A549 (cell line): ENCODE measurements at regions not wholly inside any gene's neighbourhood (a gene's known extent, or its start where the extent isn't known, plus 50 kb on each side); places are given as distances from the start of the nearest gene placed in this dataset.
A peak's percentile ranks its signal among the peaks of the same experiment; 100 is the strongest.

Source experiments
- ATAC-seq, 2 experiments: fragments of 200-7000 bp in 1 of 2; fragments of >200 bp in 1 of 2; cut with Nextera tagmentation in 1 of 2; cut with Tn5 transposase in 1 of 2; 3 replicates each; pipeline versions ENCODE4 v1.8.0 to v1.9.1; 2018 to 2020; ENCODE audit warnings: mild to moderate bottlenecking in 1 of 2, moderate library complexity in 1 of 2
- CTCF ChIA-PET: fragments of 300-600 bp; sonication (Branson Sonifier 250); formaldehyde crosslinking; extraction: SDS; loops from one replicate; lab custom pipeline; 2021; ENCODE audit warnings: antibody characterized with exemption, inconsistent platforms; lab: Yijun Ruan, JAX
- POLR2A ChIA-PET: fragments of 350-600 bp; formaldehyde crosslinking; extraction: SDS; loops from one replicate; lab custom pipeline; 2021; ENCODE audit warnings: antibody characterized with exemption, inconsistent platforms; lab: Yijun Ruan, JAX
- DNase-seq, 2 experiments: peaks; one replicate each; pipeline versions ENCODE4 v3.0.0 to v3.0.0-alpha.2; 2011 to 2016; ENCODE audit warnings: low read depth in 1 of 2, low spot score in 1 of 2
- FAIRE-seq: peaks from 2 replicates; lab custom pipeline; 2011; peaks lifted over from hg19 to GRCh38; lab: Jason Lieb, UNC
- H3K27ac ChIP-seq, 2 experiments: fragments of >200 bp; sonication (Bioruptor Twin); formaldehyde crosslinking; 3 replicates each; pipeline ENCODE4 v1.5.1; 2016 to 2017
- H3K4me1 ChIP-seq: fragments of >200 bp; sonication (Bioruptor Twin); formaldehyde crosslinking; 3 replicates; pipeline ENCODE4 v1.6.1; 2016
- H3K4me2 ChIP-seq: fragments of >200 bp; sonication (Bioruptor Twin); formaldehyde crosslinking; 3 replicates; pipeline ENCODE4 v1.6.1; 2016
- H3K4me3 ChIP-seq: fragments of >200 bp; sonication (Bioruptor Twin); formaldehyde crosslinking; 3 replicates; pipeline ENCODE4 v1.5.1; 2016
- H3K9me3 ChIP-seq: fragments of >200 bp; sonication (Bioruptor Twin); formaldehyde crosslinking; 3 replicates; pipeline ENCODE4 v1.6.1; 2016
- BHLHE40 ChIP-seq: IDR thresholded peaks from 2 replicates; pipeline ENCODE4 v1.6.1; 2012; ENCODE audit warnings: low read depth, low read length, inconsistent platforms
- CBX2 ChIP-seq: fragments of 200-600 bp; sonication (generic); IDR thresholded peaks from 2 replicates; pipeline ENCODE4 v1.6.1; 2016; ENCODE audit warnings: low read depth, mild to moderate bottlenecking, borderline replicate concordance
- CBX8 ChIP-seq: fragments of 200-600 bp; sonication (generic); IDR thresholded peaks from 2 replicates; pipeline ENCODE4 v1.6.1; 2016
- CHD4 ChIP-seq: fragments of 200-600 bp; sonication (generic); IDR thresholded peaks from 2 replicates; pipeline ENCODE4 v1.6.1; 2016; ENCODE audit warnings: antibody characterized with exemption, mild to moderate bottlenecking, borderline replicate concordance
- EHMT2 ChIP-seq: fragments of 200-600 bp; sonication (generic); IDR thresholded peaks from 2 replicates; pipeline ENCODE4 v1.6.1; 2016; ENCODE audit warnings: antibody characterized with exemption, low read depth, mild to moderate bottlenecking, moderate library complexity
- ESRRA ChIP-seq: fragments of 150-350 bp; IDR thresholded peaks from 2 replicates; pipeline ENCODE4 v1.6.1; 2014; ENCODE audit warnings: mild to moderate bottlenecking, low read length, borderline replicate concordance
- FOSB ChIP-seq: fragments of 250-450 bp; sonication (Bioruptor Pico); IDR thresholded peaks from 2 replicates; pipeline ENCODE4 v1.5.0; 2020; ENCODE audit warnings: mild to moderate bottlenecking, moderate library complexity
- FOSL2 ChIP-seq, 2 experiments: fragments of 450-650 bp in 1 of 2; fragments of >200 bp in 1 of 2; sonication (Bioruptor Twin) in 1 of 2; formaldehyde crosslinking; IDR thresholded peaks; 2 replicates each; pipeline versions ENCODE4 v1.5.0 to v1.6.1; 2016 to 2020; ENCODE audit warnings: mild to moderate bottlenecking in 1 of 2, moderate library complexity in 1 of 2
- FOXS1 ChIP-seq: fragments of 250-450 bp; sonication (Bioruptor Pico); IDR thresholded peaks from 2 replicates; pipeline ENCODE4 v1.5.0; 2020; ENCODE audit warnings: mild to moderate bottlenecking, moderate library complexity
- GATA3 ChIP-seq: IDR thresholded peaks from 2 replicates; pipeline ENCODE4 v1.6.1; 2012; ENCODE audit warnings: borderline replicate concordance
- HDAC2 ChIP-seq: fragments of 200-600 bp; sonication (generic); IDR thresholded peaks from 2 replicates; pipeline ENCODE4 v1.6.1; 2016
- HOXB13 ChIP-seq: fragments of 250-450 bp; sonication (Bioruptor Pico); IDR thresholded peaks from 2 replicates; pipeline ENCODE4 v1.5.0; 2020; ENCODE audit warnings: low read depth, mild to moderate bottlenecking, moderate library complexity
- JUN ChIP-seq, 2 experiments: fragments of >200 bp; sonication (Bioruptor Twin); formaldehyde crosslinking; IDR thresholded peaks; 2 replicates in 1 of 2; 3 replicates in 1 of 2; pipeline ENCODE4 v1.6.1; 2016 to 2017
- JUNB ChIP-seq: fragments of >200 bp; sonication (Bioruptor Twin); formaldehyde crosslinking; IDR thresholded peaks from 2 replicates; pipeline ENCODE4 v1.6.1; 2016
- MAFK ChIP-seq: fragments of 450-650 bp; IDR thresholded peaks from 2 replicates; pipeline ENCODE4 v1.6.1; 2014; ENCODE audit not compliant: partially characterized antibody
- NPAS2 ChIP-seq: fragments of 250-450 bp; sonication (Bioruptor Pico); IDR thresholded peaks from 2 replicates; pipeline ENCODE4 v1.8.0; 2022; ENCODE audit warnings: mild to moderate bottlenecking, moderate library complexity, borderline replicate concordance
- PHF8 ChIP-seq: fragments of 200-600 bp; sonication (generic); IDR thresholded peaks from 2 replicates; pipeline ENCODE4 v1.6.1; 2016; ENCODE audit warnings: low read depth, mild to moderate bottlenecking, antibody characterized with exemption, moderate library complexity, borderline replicate concordance
- POLR2A ChIP-seq: IDR thresholded peaks from 2 replicates; pipeline ENCODE4 v1.6.1; 2012; ENCODE audit warnings: mild to moderate bottlenecking, low read length
- POLR2AphosphoS2 ChIP-seq: conservative IDR thresholded peaks from 2 replicates; pipeline ENCODE4 v1.6.1; 2012; ENCODE audit warnings: low read length, improper control_type of control experiment, inconsistent platforms
- RAD21 ChIP-seq, 2 experiments: fragments of >200 bp in 1 of 2; sonication (Bioruptor Twin) in 1 of 2; formaldehyde crosslinking in 1 of 2; IDR thresholded peaks in 1 of 2; conservative IDR thresholded peaks in 1 of 2; 2 replicates in 1 of 2; 3 replicates in 1 of 2; pipeline ENCODE4 v1.6.1; 2012 to 2018; ENCODE audit warnings: inconsistent platforms in 1 of 2
- WGBS: methylation state at CpG from one replicate; pipeline ENCODE4 v1.1.6; 2017; ENCODE audit errors: missing lambda C conversion rate; 5-methylcytosine and 5-hydroxymethylcytosine counted together
- TF ChIP-seq, protein P1 (sequence below): fragments of 250-450 bp; sonication (Bioruptor Pico); IDR thresholded peaks from 2 replicates; pipeline ENCODE4 v1.5.0; 2020; ENCODE audit warnings: low read depth, mild to moderate bottlenecking, moderate library complexity
- TF ChIP-seq, protein P2 (sequence below): fragments of 250-450 bp; sonication (Bioruptor Pico); IDR thresholded peaks from 2 replicates; pipeline ENCODE4 v1.5.0; 2021; ENCODE audit warnings: mild to moderate bottlenecking, moderate library complexity, borderline replicate concordance
- TF ChIP-seq, protein P3 (sequence below): fragments of 150-350 bp; IDR thresholded peaks from 2 replicates; pipeline ENCODE4 v1.6.1; 2014; ENCODE audit warnings: low read depth, mild to moderate bottlenecking, low read length
- TF ChIP-seq, protein P4 (sequence below): fragments of >200 bp; sonication (Bioruptor Twin); formaldehyde crosslinking; IDR thresholded peaks from 2 replicates; pipeline ENCODE4 v1.6.1; 2016
- TF ChIP-seq, protein P5 (sequence below): fragments of 450-650 bp; IDR thresholded peaks from 2 replicates; pipeline ENCODE4 v1.6.1; 2014; ENCODE audit warnings: antibody characterized with exemption

GRCh38 chr15:67915461-67916374 is 75.9 kb upstream of the RNU6-1 start (continued):
- TF ChIP-seq NPAS2 (no peak), FOSB (CRISPR knock-in tag) (no peak)
- TF ChIP-seq, protein P1, sequence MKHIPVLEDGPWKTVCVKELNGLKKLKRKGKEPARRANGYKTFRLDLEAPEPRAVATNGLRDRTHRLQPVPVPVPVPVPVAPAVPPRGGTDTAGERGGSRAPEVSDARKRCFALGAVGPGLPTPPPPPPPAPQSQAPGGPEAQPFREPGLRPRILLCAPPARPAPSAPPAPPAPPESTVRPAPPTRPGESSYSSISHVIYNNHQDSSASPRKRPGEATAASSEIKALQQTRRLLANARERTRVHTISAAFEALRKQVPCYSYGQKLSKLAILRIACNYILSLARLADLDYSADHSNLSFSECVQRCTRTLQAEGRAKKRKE: no peak; the same call in none of the 2 replicates

GRCh38 chr15:67916565-67916964 is 76.7 kb upstream of the RNU6-1 start:
- ATAC-seq (no peak), FAIRE-seq (no peak), DNase-seq (no peak)
- Histone ChIP-seq H3K4me1 (peaks cover 45% of the 10 kb centered on the region), H3K9me3 (peaks cover 5% of the 10 kb centered on the region; the same call in 1 of the 3 replicates), H3K27ac (peak overlapping the region; percentile 86 to 88), H3K4me3 (no peak overlapping the region), H3K4me2 (peak overlapping the region; percentile 76)
- TF ChIP-seq CHD4 (0 out of 2 replicates have a peak, but pooled peaks have one; percentile 19), POLR2AphosphoS2 (no peak)
- ChIA-PET POLR2A (interaction anchor here (0.6 to 3.7 kb wide), 4 partner anchors 32 to 138 kb away, joined by 5 to 29 read pairs (median 21); partner anchors contain the start of gene PIAS1), CTCF (interaction anchor here (1.1 to 5.0 kb wide), 5 partner anchors 10 to 74 kb away, joined by 3 to 55 read pairs (median 4); no protein-coding TSS in a partner anchor)
- WGBS: 49% methylated on average over 2 of the region's 2 CpGs

DNA sequence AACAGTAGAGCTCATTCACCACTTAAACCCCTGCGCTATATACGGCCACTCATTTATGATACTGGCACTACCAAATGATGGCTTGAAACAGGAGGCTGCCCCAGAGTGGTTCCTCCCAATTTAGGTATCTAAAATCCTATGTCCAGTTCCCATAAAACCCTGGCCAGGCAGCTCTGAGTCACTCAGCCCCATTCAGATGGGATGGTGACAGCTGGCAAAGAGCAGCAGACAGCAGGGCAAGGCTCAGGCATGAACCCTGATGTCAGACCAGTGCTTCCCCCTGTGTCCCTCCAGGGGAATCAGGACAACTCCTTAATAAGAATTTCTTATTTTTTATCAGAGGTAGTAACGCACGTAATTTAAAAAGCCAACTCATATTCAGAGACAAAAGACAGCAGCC is 77.2 kb upstream of the RNU6-1 start:
- CTCF ChIA-PET: interaction anchor here (0.8 to 5.0 kb wide), 9 partner anchors 9 to 73 kb away, joined by 3 to 55 read pairs (median 3); no protein-coding TSS in a partner anchor
- POLR2A ChIA-PET: interaction anchor here (3.1 to 3.7 kb wide), 3 partner anchors 33 to 137 kb away, joined by 16 to 29 read pairs (median 26); partner anchors contain the start of gene PIAS1

GRCh38 chr15:67917636-67918035 is 77.8 kb upstream of the RNU6-1 start:
- peaks cover 5% of the 10 kb centered on the region; the same call in 1 of the 3 replicates for H3K9me3 ChIP-seq
- CTCF ChIA-PET: interaction anchor here (0.8 to 5.0 kb wide), 7 partner anchors 10 to 60 kb away, joined by 3 to 55 read pairs (median 3); no protein-coding TSS in a partner anchor
- peak overlapping the region; percentile 76 for H3K4me2 ChIP-seq
- ATAC-seq (no peak), DNase-seq (no peak), FAIRE-seq (no peak)
- H3K4me1 ChIP-seq: peaks cover 45% of the 10 kb centered on the region
- POLR2A ChIA-PET: interaction anchor here (0.5 to 3.7 kb wide), 2 partner anchors 136 to 137 kb away, joined by 3 to 29 read pairs; partner anchors contain the start of gene PIAS1
- WGBS: 91% methylated on average over 1 of the region's 1 CpG
- no peak for TF ChIP-seq PHF8
- TF ChIP-seq, protein P2, sequence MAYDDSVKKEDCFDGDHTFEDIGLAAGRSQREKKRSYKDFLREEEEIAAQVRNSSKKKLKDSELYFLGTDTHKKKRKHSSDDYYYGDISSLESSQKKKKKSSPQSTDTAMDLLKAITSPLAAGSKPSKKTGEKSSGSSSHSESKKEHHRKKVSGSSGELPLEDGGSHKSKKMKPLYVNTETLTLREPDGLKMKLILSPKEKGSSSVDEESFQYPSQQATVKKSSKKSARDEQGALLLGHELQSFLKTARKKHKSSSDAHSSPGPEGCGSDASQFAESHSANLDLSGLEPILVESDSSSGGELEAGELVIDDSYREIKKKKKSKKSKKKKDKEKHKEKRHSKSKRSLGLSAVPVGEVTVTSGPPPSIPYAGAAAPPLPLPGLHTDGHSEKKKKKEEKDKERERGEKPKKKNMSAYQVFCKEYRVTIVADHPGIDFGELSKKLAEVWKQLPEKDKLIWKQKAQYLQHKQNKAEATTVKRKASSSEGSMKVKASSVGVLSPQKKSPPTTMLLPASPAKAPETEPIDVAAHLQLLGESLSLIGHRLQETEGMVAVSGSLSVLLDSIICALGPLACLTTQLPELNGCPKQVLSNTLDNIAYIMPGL (CRISPR knock-in tag): no peak
- TF ChIP-seq EHMT2: no peak
- TF ChIP-seq, protein P3, sequence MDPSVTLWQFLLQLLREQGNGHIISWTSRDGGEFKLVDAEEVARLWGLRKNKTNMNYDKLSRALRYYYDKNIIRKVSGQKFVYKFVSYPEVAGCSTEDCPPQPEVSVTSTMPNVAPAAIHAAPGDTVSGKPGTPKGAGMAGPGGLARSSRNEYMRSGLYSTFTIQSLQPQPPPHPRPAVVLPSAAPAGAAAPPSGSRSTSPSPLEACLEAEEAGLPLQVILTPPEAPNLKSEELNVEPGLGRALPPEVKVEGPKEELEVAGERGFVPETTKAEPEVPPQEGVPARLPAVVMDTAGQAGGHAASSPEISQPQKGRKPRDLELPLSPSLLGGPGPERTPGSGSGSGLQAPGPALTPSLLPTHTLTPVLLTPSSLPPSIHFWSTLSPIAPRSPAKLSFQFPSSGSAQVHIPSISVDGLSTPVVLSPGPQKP: no peak
- TF ChIP-seq ESRRA: no peak
- no peak for TF ChIP-seq JUN (IDR thresholded peaks at IDR 0.05)
- TF ChIP-seq FOXS1 (CRISPR knock-in tag): no peak
- no peak for TF ChIP-seq JUNB
- no peak for TF ChIP-seq NPAS2
- no peak for TF ChIP-seq BHLHE40
- no peak for TF ChIP-seq RAD21 (conservative IDR thresholded peaks at IDR 0.05 in 1 of 2, IDR thresholded peaks at IDR 0.05 in 1 of 2)
- no peak for TF ChIP-seq HOXB13
- TF ChIP-seq, protein P4, sequence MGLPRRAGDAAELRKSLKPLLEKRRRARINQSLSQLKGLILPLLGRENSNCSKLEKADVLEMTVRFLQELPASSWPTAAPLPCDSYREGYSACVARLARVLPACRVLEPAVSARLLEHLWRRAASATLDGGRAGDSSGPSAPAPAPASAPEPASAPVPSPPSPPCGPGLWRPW: no peak
- no peak for TF ChIP-seq CBX8
- TF ChIP-seq, protein P5, sequence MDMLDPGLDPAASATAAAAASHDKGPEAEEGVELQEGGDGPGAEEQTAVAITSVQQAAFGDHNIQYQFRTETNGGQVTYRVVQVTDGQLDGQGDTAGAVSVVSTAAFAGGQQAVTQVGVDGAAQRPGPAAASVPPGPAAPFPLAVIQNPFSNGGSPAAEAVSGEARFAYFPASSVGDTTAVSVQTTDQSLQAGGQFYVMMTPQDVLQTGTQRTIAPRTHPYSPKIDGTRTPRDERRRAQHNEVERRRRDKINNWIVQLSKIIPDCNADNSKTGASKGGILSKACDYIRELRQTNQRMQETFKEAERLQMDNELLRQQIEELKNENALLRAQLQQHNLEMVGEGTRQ: no peak
- TF ChIP-seq GATA3: no peak
- no peak for TF ChIP-seq POLR2A
- TF ChIP-seq CHD4: no peak
- no peak for TF ChIP-seq CBX2
- no peak overlapping the region for H3K4me3 ChIP-seq
- peak overlapping the region; percentile 86 to 88 for H3K27ac ChIP-seq

More for the DNA sequence above, 77.2 kb upstream of the RNU6-1 start:
- Histone ChIP-seq H3K4me1 (peaks cover 45% of the 10 kb centered on the region), H3K4me2 (peak overlapping the region; percentile 76), H3K4me3 (no peak overlapping the region), H3K9me3 (peaks cover 5% of the 10 kb centered on the region; the same call in 1 of the 3 replicates), H3K27ac (peak overlapping the region; percentile 86 to 88)
- WGBS: 83% methylated on average over 4 of the region's 4 CpGs
- peak in 1 of 2 experiments; percentile 18; a peak in 1 of 6 replicates for ATAC-seq
- TF ChIP-seq HDAC2 (no peak), GATA3 (no peak), FOSL2 (IDR thresholded peaks at IDR 0.05) (no peak), FOSL2 (CRISPR knock-in tag; IDR thresholded peaks at IDR 0.05) (peak; percentile 35; the same call in 1 of the 2 replicates), BHLHE40 (no peak), MAFK (no peak)
- DNase-seq: peak in 1 of 2 experiments; percentile 59
- no peak for FAIRE-seq
